Mammary epithelial cell (primary cell): ENCODE measurements at regions not wholly inside any gene's neighbourhood (a gene's known extent, or its start where the extent isn't known, plus 50 kb on each side); places are given as distances from the start of the nearest gene placed in this dataset.

Experiments
- EZH2 ChIP-seq: IDR thresholded peaks from 2 replicates; pipeline ENCODE4 v1.6.1; 2012; ENCODE audit warnings: low read length, inconsistent platforms, borderline replicate concordance
- TF ChIP-seq, protein P1 (sequence below), 2 donors: IDR thresholded peaks in 1 of 2; conservative IDR thresholded peaks in 1 of 2; 2 replicates each; pipeline ENCODE4 v1.5.1; 2011 to 2012; ENCODE audit warnings: inconsistent platforms in 2 of 2, low read length in 2 of 2, mild to moderate bottlenecking in 2 of 2, control low read depth in 1 of 2, low read depth in 1 of 2; ENCODE audit not compliant: insufficient read depth in 1 of 2; ENCODE audit errors: extremely low read depth in 1 of 2

DNA sequence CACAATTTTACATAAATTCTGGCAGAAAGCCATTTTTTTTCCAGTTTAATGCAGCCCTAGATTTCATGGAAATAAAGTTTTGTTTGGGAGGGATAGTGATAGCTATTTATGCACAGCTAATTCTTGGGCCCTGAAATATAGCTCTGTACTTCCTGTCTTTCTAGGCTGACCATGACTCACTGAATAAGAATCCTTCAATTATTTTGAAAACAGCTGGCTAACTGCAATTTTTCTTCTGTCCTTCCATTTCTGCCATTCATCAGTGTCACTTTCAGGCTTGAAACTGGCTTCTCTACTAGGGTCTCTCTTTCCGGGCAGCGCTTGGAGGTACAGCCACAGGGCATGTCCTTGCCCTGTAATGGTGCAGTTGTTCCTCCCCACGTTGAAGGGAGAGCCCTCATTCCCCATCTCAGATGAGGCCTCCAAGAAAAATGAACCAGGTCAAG, 97.1 kb upstream of the TMEM178A start:
- TF ChIP-seq, protein P1, sequence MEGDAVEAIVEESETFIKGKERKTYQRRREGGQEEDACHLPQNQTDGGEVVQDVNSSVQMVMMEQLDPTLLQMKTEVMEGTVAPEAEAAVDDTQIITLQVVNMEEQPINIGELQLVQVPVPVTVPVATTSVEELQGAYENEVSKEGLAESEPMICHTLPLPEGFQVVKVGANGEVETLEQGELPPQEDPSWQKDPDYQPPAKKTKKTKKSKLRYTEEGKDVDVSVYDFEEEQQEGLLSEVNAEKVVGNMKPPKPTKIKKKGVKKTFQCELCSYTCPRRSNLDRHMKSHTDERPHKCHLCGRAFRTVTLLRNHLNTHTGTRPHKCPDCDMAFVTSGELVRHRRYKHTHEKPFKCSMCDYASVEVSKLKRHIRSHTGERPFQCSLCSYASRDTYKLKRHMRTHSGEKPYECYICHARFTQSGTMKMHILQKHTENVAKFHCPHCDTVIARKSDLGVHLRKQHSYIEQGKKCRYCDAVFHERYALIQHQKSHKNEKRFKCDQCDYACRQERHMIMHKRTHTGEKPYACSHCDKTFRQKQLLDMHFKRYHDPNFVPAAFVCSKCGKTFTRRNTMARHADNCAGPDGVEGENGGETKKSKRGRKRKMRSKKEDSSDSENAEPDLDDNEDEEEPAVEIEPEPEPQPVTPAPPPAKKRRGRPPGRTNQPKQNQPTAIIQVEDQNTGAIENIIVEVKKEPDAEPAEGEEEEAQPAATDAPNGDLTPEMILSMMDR (conservative IDR thresholded peaks at IDR 0.05 in 1 of 2, IDR thresholded peaks at IDR 0.05 in 1 of 2; ENCODE audit: extremely low read depth in 1 of 2, insufficient read depth in 1 of 2, low read depth in 1 of 2, low read length in 2 of 2) = no peak
- TF ChIP-seq EZH2 = no peak
